Urothelium cell line (cell line): ENCODE measurements at regions not wholly inside any gene's neighbourhood (a gene's known extent, or its start where the extent isn't known, plus 50 kb on each side); places are given as distances from the start of the nearest gene placed in this dataset.
"Not testable (repeated sequence)": the region's sequence is repeated elsewhere in the genome, so short reads cannot be mapped to it uniquely, and the experiment has no call there.

ENCODE experiments used
- DNase-seq: peaks from one replicate; pipeline ENCODE4 v3.0.0; 2011; ENCODE audit warnings: low spot score, mixed read lengths
- FAIRE-seq: peaks from 2 replicates; lab custom pipeline; 2011; peaks lifted over from hg19 to GRCh38; lab: Jason Lieb, UNC

DNA sequence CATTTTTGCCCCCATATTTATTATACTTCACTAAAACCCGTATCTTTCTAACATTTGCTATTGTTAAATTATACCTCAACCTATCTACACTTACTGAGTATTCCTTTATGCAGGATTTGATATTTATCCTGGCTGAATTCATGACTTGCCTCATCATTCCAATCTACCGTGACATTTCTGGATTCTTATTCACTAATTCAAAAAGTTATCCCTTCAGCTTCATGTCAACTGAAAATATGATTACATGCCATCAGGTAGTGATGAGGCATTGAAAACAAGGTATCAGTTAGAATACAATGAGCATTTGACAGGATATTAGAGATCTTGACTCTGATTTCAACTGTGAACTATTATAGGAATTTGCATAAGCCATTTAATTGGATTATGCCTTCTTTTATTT, 2171.9 kb upstream of the WWC1 start:
- FAIRE-seq (no peak), DNase-seq (no peak)

DNA sequence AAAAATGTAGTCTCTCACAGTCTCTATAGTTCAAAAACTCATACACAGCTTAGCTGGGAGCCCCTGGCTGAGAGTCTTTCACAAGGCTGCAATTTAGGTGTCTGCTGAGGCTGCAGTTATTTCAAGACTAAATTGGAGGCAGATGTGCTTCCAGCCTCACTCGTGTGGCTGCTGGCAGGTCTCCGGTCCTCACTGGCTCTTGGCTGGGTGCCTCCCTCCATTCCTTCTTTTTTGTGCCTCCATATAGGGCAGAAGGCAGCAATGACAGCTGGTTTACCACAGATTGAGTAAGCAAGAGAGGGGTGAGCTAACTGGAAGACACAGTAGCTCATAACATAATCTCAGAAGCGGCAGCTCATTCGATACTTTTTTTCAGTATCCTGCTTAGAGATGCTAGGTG, 2167.7 kb upstream of the WWC1 start:
- DNase-seq = peak; percentile 14

DNA sequence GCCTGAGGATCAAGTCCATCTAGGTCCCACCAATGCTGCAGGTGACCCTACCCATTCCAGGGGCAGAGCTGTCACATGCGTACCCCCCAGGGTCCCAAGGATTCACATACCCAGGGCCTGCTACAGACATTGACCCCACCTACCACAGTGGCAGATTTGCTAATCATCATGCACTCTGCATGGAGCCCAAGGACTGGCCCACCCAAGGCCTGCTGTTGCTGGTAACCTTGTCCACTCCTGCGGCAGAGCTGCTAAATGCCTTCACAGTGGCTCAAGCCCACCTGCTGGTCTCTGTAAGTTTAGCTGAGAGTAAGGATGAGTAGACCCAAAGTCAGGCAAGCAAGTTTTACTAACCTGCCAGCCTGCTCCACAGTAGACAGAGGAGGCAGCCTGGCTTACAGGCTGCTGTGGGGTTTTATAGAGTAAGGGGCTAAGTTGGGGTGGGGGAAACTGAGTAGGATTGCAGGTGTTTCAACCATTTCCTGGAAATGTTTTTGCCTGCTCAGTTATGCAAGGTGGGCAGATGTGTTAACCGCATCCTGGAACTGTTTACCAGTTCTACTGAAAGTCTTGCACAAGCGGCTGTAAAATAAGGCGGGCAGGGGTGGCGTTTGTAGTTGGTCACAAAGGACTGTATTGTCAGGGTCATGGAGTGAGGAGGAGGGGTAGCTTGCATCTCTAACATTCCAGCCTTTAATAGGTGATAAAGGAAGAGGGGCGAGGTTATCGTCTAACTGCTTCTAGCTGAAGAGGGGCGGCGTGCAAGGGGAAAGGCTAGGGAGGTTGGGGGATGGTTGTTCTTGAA, 2163.5 kb upstream of the WWC1 start:
- no peak for FAIRE-seq
- DNase-seq = peak; percentile 33

More for the DNA sequence above, 2167.7 kb upstream of the WWC1 start:
- no peak for FAIRE-seq

DNA sequence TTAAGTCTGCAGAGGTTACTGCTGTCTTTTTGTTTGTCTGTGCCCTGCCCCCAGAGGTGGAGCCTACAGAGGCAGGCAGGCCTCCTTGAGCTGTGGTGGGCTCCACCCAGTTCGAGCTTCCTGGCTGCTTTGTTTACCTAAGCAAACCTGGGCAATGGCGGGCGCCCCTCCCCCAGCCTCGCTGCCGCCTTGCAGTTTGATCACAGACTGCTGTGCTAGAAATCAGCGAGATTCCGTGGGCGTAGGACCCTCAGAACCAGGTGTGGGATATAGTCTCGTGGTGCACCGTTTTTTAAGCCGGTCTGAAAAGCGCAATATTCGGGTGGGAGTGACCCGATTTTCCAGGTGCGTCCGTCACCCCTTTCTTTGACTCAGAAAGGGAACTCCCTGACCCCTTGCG, 2146.3 kb upstream of the WWC1 start:
- FAIRE-seq, DNase-seq: not testable (repeated sequence)

DNA sequence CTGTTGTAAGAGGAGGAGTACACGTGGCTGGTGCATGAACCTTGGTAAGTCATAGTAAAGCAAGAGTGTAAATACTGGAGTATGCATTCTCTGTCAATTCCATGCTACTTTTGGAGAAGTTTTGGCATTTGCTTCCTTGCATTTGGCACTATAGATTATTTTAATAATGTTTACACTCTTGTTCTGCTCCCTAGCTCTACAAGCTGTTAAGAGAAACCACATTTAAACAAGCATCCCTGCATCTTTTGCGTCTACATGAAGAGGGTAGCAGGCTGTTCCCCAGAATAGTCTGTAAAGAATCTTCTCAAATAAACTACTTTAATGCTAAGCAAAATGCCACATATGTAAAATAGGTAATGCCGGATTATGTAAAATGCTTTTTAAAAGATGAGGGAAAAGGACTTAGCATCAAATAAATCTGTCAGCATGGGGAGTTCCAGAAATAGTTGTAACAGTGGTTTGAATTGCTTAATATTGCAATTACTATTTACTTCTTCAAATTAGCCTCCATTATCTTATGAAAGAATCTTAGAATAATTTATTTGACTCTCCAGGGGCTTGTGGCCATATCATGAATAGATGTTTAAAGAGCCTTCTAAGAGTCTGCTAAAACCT, 2127.3 kb upstream of the WWC1 start:
- DNase-seq = no peak
- FAIRE-seq = no peak

DNA sequence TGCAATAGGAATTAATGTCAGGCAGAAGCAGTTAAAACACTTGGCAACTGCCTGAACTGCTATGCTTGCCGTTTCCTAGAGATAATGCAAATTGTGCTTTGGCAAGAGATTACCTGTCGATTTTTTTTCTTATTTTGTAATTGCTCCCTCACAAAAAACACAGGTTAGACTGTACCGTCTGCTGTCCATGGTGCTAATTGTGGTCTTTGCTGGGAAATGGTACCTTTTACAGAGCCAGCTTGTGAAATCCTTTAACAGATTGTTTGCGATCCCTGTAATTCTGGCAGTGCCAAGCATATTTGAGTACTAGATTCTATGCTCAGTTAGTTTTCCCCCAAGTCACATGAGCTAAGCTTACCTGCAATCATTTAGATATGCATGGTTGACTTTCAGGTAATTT, 2125.8 kb upstream of the WWC1 start:
- no peak for FAIRE-seq
- DNase-seq = peak; percentile 26

DNA sequence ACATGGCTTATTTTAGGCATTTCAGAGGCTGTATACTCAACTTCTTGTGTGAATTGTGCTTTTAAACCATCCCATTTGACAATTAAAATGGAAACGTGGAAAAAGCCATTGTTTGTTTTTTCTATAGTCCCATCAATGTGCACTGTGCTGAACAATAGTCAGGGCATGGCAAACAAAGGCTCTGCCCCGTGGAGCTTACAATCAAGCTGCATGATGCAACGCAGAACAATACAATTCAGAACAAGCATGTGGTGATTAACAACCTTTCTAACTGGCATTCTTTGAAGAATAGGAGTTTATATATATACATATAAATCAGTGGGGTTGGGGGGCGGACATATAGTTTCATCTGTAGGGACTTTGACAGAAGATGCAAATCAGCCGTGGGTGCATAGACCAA, 2125.4 kb upstream of the WWC1 start:
- no peak for FAIRE-seq
- no peak for DNase-seq

DNA sequence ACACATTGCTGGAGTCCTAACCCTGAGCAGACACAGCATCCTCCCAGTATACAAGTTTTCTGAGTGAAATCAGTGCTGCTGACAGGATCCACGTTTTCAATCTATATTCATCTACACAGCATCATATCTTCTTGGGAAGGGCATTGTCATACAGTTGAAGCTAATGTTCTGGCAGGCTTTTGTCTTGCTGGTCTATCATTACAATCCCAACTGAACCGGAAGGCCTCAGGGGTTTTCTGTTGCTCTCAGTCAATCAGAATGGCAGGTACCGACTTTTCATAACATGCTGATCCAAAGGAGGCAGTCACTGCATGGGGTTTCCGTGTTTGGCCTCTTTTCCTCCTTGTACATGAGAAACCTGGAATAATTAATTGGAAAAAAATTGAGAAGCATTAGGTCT, 2118.8 kb upstream of the WWC1 start:
- FAIRE-seq (no peak), DNase-seq (no peak)

DNA sequence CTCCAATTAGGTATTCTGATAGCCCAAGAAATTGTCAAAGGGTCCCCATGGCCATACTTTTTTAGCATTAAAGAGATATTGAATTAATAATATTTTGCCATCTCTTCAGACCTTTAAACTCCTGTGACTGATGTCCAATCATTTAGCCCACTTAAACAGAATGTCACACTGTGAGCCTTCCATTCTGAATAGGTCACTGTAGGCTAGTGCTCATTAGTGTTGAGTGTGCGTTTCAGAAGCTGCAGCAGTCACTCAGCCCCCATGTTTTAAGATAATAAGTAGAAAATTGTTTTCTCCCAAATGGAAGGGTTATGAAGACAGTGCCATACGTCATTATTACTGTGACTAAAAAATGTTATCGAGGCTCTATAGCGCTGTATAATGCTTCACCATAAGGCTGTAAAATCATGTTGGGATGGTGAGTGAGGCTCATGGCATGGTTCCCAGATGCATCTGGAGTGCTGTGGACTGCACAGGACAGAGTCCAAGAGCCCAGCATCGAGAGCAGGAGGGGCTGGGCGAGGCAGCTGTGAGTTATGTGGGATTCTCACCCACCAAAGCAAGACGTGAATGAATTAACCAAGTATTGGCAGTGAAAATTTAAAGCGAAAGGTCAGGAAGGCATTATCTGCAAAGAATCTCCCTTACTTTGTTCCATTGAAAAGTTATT, 2112.9 kb upstream of the WWC1 start:
- no peak for FAIRE-seq
- no peak for DNase-seq

DNA sequence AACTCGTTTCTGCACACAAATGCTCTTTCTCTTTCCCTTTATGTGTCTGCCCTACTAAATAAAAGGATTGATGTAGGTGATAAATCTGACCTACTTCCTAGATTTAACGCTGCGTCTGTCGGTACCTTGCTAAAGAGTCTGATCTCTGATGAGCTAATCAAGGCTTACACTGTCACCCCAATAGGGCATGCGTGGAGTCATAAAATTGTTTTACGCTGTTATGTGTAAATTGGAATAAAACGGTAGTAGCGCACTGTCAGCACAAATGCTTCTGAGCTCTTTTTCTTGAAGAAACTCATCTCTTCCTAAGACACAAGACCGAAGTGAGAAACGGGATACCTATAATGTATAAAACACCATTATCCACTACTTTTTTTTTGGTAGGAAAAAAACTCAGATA, 2106.3 kb upstream of the WWC1 start:
- no peak for DNase-seq
- no peak for FAIRE-seq

DNA sequence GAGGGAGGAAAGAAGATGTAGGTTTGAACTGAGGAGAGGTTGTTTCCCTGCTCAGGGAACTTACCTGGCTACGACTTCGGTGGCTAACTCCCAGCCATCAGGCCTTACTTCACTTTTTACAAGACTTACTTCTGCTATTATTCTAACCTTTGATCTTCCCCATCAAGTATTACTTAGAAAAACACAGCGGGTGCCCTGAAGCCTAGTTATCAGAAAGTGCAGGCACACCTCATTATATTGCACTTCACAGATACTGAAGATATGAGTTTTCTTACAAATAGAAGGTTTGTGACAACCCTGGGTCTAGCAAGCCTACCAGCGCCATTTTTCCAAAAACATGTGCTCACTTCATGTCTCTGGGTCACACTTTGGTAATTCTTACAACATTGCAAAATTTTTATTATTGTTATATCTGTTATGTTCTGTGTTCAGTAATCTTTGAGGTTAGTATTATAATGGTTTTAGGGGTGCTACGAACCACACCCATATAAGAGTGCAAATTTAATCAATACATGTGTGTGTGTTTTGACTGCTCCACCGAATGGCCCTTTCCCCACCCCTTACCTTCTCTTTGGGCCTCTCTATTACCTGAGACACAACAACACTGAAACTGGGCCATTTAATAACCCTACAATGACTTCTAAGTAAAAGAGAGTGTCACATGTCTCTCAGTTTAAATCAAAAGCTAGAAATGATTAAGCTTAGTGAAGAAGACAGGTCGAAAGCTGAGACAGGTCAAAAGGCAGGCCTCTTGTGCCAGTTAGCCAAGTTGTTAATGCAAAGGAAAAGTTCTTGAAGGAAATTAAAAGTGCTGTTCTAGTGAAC, 2102.7 kb upstream of the WWC1 start:
- no peak for DNase-seq

DNA sequence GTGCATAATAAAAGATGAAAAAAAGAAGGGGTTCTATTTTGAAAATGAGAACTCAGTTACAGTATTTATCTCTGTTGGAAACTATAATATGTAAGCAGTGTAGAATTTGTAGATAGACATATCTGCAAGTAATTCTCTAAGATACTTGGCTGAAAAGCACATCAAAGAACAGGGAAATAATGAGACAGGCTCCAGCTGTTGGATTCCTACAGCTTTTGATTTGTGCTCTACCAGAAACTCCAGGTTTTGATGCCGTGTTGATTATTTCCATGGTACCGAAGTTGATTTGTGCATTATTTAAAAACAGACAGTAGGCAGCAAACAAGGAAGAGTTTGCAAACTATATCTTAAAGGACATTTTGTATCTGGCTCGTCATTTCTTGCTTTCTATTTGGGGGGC, 2098.7 kb upstream of the WWC1 start:
- FAIRE-seq (no peak), DNase-seq (no peak)

More for the DNA sequence above, 2102.7 kb upstream of the WWC1 start:
- no peak for FAIRE-seq

DNA sequence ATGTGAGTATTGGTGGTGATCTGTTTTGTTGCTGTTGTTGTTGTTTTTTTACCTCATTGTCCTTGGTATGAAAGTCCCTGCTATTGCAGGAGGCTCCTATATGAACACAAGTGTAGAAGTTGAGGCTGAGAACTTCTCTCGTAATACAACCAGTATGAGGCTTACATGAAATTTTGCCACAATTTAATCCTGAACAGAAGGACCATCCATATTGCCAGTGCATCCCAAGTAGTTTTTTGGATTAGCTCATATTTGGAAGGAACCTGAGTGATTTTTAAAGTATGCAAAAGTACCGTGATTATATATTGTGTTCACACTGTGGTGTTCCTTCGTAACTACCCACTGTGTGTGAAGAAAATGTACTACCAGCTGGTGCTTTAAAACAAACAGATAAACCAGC, 2095.5 kb upstream of the WWC1 start:
- FAIRE-seq (no peak), DNase-seq (no peak)

DNA sequence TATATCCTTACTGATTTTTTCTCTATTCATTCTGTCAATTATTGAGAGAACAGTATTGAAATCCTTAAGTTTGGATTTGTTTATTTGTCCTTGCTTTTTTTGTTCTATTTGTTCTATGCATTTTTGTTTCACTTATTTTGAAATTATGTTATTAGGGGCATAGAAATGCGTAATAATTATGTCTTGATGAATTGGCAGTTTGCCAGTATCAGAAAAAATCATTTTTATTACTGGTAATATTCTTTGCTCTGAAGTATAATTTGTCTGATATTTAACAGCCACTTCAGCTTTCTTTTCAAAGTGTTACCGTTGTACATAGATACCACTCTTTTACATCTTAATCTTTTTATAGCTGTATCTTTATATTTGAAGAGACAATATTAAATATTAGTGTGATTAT, 2090.9 kb upstream of the WWC1 start:
- no peak for DNase-seq
- FAIRE-seq = no peak

DNA sequence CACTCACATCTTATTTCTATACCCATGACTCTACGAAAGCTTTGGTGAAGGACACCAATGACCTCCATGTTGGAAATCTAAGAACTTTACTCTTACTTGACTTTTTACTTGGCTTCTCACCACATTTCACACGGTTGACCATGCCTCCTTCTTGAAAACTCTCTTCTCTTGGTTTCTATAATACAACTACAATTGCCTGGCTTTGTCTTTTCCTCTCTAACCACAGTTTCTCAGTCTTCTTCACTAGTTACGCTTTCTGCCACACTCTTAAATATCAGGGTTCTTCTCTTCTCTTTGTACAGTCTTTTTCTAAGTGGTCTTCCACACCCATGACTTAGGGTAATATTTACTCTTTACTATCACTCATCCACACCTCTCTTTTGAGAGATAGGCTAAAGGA, 2079.8 kb upstream of the WWC1 start:
- DNase-seq = no peak
- no peak for FAIRE-seq

DNA sequence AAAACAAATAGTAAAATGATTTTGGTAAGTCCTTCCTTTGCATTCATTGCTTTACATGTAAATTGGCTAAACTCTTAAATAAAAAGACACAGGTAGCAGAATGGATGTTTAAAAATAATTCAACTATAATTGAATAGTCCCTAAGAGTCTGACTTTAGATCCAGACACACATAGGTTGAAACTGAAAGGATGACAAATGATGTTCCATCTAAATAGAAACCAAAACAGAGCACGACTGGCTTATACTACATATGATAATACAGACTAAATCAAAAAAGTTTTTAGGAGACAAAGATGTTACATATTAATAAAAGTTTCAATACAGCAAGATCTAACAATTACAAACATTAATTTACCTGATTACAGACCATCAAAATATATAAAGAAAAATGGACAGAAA, 2055.1 kb upstream of the WWC1 start:
- no peak for DNase-seq
- no peak for FAIRE-seq

DNA sequence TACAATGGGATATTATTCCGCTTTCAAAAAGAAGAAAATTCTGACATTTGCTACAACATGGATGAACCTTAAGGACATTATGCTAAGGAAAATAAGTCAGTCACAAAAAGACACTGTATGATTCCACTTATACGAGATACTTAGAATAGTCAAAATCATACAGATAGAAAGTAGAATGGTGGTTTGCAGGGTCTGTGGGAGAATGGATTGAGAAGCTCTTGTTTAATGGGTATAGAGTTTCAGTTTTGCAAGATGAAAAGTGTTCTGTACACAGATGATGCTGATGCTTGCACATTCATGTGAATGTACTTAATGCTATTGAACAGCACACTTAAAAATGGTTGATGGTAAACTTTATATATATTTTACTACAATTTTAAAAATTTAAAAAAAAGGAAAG, 2050.7 kb upstream of the WWC1 start:
- FAIRE-seq (no peak), DNase-seq (no peak)

DNA sequence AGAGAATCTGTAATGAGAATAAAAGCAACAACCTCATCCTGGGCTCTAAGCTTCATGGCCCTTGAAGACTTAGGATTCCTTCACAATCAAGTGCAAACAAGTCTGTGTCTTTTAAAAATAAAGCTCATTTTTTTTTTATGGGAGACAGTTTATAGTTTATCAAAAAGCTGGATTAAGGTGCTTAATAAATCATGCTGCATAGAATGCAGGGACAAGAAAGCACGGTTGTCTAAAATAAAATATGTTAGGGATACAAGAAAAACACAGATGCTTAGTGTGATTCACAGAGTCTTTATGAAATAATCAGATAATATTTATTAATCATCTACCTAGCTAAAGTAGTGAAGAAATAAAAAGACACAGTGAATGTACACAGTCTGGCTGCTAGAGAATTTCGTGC, 2045.9 kb upstream of the WWC1 start:
- DNase-seq (no peak), FAIRE-seq (no peak)

DNA sequence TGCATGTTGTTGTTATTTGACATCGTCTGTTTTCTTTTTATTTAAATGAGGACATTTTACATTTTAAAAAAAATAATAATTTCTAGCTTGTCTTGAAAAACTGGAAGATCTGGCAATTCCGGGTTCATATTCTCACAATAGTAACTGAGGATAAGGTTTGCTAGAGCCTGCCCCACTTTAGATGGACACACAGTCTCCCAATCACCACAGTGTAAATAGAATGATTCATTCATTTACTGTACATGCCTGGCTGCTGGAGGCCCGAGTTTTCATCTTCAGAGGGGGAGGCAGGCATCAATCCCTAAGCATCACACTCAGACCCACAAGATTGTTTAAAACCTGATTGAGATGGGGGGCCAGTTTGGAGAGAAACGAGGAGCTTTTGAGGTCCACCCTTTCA, 2039.7 kb upstream of the WWC1 start:
- DNase-seq = peak; percentile 16
- FAIRE-seq = no peak

DNA sequence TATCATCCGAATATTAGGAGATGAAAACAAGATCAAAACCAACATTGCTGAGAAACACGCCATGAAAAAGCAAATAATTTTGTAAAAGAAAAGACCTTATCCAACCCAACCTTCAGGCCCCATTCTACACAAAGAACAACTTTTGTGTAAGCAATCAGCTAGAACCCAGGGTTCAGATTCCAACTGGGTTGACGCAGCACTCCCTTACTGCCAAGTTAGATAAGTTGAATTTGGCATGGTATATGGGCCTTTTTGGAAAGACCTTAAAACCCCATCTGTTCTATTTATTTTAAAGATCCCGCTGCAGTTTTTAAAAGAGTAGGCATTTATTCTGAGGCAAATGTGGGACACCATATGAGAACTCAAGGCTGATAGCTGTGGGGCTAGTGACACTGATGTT, 2033.8 kb upstream of the WWC1 start:
- DNase-seq = no peak
- FAIRE-seq = no peak

DNA sequence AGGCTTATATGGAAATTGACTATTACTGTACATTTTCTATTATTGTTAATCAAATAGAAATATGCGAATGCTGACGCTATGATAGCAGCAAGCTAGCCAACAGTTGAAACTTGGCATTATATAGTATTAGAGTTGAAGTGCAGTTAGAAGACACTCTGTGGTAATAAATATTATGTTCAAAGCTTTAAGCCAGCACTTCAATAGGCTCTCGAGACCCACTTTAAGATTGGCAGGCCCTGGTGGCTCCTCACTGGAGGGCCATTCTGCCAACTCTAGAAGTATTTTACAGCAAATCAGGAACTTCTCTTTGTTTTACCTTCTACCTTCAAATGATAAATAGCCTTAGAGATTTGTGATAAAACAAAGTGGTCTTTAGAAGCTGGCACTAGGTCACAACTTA, 2029.0 kb upstream of the WWC1 start:
- DNase-seq = no peak
- FAIRE-seq = no peak
